MM.1S (cell line): ENCODE measurements at regions not wholly inside any gene's neighbourhood (a gene's known extent, or its start where the extent isn't known, plus 50 kb on each side); places are given as distances from the start of the nearest gene placed in this dataset.

Experiments
- DNase-seq: peaks from one replicate; pipeline ENCODE4 v3.0.0-alpha.2; 2015
- H2AFZ ChIP-seq: fragments of 300-600 bp; sonication (generic); 2 replicates; pipeline ENCODE4 v1.6.0; 2016; ENCODE audit warnings: antibody characterized with exemption, low read length
- H3F3A ChIP-seq: fragments of 300-600 bp; sonication (generic); 2 replicates; pipeline ENCODE4 v1.6.1; 2016; ENCODE audit warnings: mild to moderate bottlenecking, antibody characterized with exemption, low read length, moderate library complexity, mixed read lengths; ENCODE audit not compliant: insufficient read depth
- H3K27ac ChIP-seq: fragments of 300-600 bp; sonication (generic); 2 replicates; pipeline ENCODE4 v1.5.1; 2016; ENCODE audit warnings: mild to moderate bottlenecking, low read length
- H3K27me3 ChIP-seq: fragments of 300-600 bp; sonication (generic); replicated peaks from 2 replicates; pipeline ENCODE4 v1.6.0; 2016; ENCODE audit warnings: low read length; ENCODE audit not compliant: insufficient read depth
- H3K36me3 ChIP-seq: fragments of 300-600 bp; sonication (generic); replicated peaks from 2 replicates; pipeline ENCODE4 v1.6.1; 2016; ENCODE audit warnings: mild to moderate bottlenecking, low read length, mixed read lengths; ENCODE audit not compliant: insufficient read depth
- H3K4me1 ChIP-seq: fragments of 300-600 bp; sonication (generic); 2 replicates; pipeline ENCODE4 v1.6.1; 2016; ENCODE audit warnings: low read length, mixed read lengths
- H3K4me2 ChIP-seq: fragments of 300-600 bp; sonication (generic); 2 replicates; pipeline ENCODE4 v1.6.0; 2016; ENCODE audit warnings: low read depth, low read length
- H3K4me3 ChIP-seq: fragments of 300-600 bp; sonication (generic); 2 replicates; pipeline ENCODE4 v1.5.1; 2016; ENCODE audit warnings: low read length, mixed read lengths
- H3K79me2 ChIP-seq: fragments of 300-600 bp; sonication (generic); 2 replicates; pipeline ENCODE4 v1.6.1; 2016; ENCODE audit warnings: mixed run types, low read length, mixed read lengths
- H3K9ac ChIP-seq: fragments of 300-600 bp; sonication (generic); 2 replicates; pipeline ENCODE4 v1.6.1; 2016; ENCODE audit warnings: low read length, mixed read lengths
- H3K9me2 ChIP-seq: fragments of 300-600 bp; sonication (generic); replicated peaks from 2 replicates; pipeline ENCODE4 v1.6.1; 2016; ENCODE audit warnings: mild to moderate bottlenecking, low read length, mixed read lengths; ENCODE audit not compliant: insufficient read depth
- H3K9me3 ChIP-seq: fragments of 300-600 bp; sonication (generic); replicated peaks from 2 replicates; pipeline ENCODE4 v1.6.1; 2016; ENCODE audit warnings: mild to moderate bottlenecking, low read length, mixed read lengths; ENCODE audit not compliant: insufficient read depth
- H4K20me1 ChIP-seq: fragments of 300-600 bp; sonication (generic); 2 replicates; pipeline ENCODE4 v1.6.1; 2016; ENCODE audit warnings: mild to moderate bottlenecking, low read length, moderate library complexity, mixed read lengths; ENCODE audit not compliant: insufficient read depth
- EZH2 ChIP-seq: fragments of 300-600 bp; sonication (generic); optimal IDR thresholded peaks from 2 replicates; pipeline ENCODE3; 2017; ENCODE audit warnings: low read depth, mild to moderate bottlenecking, antibody characterized with exemption, low read length, mixed read lengths
- EZH2phosphoT487 ChIP-seq: fragments of 300-600 bp; sonication (generic); IDR thresholded peaks from 2 replicates; pipeline ENCODE4 v1.6.1; 2018; ENCODE audit warnings: antibody characterized with exemption, low read length
- TF ChIP-seq, protein P1 (sequence below): fragments of 300-600 bp; sonication (generic); IDR thresholded peaks from 2 replicates; pipeline ENCODE4 v1.5.1; 2016; ENCODE audit warnings: antibody characterized with exemption, low read length, mixed read lengths

GRCh38 chr9:14405176-14405706 lies 91.3 kb upstream of the NFIB start:
- no peak for TF ChIP-seq EZH2
- TF ChIP-seq, protein P1, sequence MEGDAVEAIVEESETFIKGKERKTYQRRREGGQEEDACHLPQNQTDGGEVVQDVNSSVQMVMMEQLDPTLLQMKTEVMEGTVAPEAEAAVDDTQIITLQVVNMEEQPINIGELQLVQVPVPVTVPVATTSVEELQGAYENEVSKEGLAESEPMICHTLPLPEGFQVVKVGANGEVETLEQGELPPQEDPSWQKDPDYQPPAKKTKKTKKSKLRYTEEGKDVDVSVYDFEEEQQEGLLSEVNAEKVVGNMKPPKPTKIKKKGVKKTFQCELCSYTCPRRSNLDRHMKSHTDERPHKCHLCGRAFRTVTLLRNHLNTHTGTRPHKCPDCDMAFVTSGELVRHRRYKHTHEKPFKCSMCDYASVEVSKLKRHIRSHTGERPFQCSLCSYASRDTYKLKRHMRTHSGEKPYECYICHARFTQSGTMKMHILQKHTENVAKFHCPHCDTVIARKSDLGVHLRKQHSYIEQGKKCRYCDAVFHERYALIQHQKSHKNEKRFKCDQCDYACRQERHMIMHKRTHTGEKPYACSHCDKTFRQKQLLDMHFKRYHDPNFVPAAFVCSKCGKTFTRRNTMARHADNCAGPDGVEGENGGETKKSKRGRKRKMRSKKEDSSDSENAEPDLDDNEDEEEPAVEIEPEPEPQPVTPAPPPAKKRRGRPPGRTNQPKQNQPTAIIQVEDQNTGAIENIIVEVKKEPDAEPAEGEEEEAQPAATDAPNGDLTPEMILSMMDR: no peak
- no peak for TF ChIP-seq EZH2phosphoT487
- Histone ChIP-seq H3K4me3 (no peak overlapping the region), H3K4me2 (no peak overlapping the region), H3K4me1 (no peaks in the 10 kb centered on the region), H3K9ac (no peak overlapping the region), H3K27ac (no peak overlapping the region), H3K79me2 (no peaks in the 10 kb centered on the region), H3K36me3 (no peaks in the 10 kb centered on the region), H3K9me3 (no peaks in the 10 kb centered on the region), H3K27me3 (no peaks in the 10 kb centered on the region), H3F3A (no peaks in the 10 kb centered on the region), H4K20me1 (no peaks in the 10 kb centered on the region), H2AFZ (no peak overlapping the region), H3K9me2 (no peaks in the 10 kb centered on the region)
- DNase-seq: no peak

DNA sequence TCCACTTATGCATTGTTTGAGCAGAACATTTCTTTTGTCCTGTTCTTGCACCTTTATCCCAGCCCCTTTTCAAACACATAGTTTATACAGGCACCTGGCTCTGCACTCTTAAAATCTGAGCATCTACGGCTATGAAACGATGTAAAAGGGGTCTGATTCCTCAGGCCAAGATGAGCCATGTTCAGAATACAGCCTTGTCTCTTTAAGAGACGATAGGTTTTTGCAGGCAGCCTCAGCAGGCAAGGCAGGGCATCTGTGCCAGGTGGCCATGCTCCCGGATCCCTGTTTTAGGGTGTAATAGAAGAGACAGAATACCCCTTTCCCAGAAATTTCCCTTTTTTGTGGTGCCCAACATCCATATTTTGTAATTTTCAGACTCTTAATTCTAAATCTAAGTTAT lies 89.1 kb upstream of the NFIB start:
- TF ChIP-seq EZH2 (no peak), EZH2phosphoT487 (no peak)
- TF ChIP-seq, protein P1: no peak
- no peak overlapping the region for H3K4me3 ChIP-seq
- H3K9me3 ChIP-seq: no peaks in the 10 kb centered on the region
- no peak overlapping the region for H3K4me2 ChIP-seq
- H3K9ac ChIP-seq: no peak overlapping the region
- H3K27ac ChIP-seq: no peak overlapping the region
- H3K36me3 ChIP-seq: no peaks in the 10 kb centered on the region
- no peaks in the 10 kb centered on the region for H3K9me2 ChIP-seq
- no peaks in the 10 kb centered on the region for H4K20me1 ChIP-seq
- H3K27me3 ChIP-seq: no peaks in the 10 kb centered on the region
- H2AFZ ChIP-seq: no peak overlapping the region
- H3K4me1 ChIP-seq: no peaks in the 10 kb centered on the region
- H3F3A ChIP-seq: no peaks in the 10 kb centered on the region
- no peak for DNase-seq
- H3K79me2 ChIP-seq: no peaks in the 10 kb centered on the region

DNA sequence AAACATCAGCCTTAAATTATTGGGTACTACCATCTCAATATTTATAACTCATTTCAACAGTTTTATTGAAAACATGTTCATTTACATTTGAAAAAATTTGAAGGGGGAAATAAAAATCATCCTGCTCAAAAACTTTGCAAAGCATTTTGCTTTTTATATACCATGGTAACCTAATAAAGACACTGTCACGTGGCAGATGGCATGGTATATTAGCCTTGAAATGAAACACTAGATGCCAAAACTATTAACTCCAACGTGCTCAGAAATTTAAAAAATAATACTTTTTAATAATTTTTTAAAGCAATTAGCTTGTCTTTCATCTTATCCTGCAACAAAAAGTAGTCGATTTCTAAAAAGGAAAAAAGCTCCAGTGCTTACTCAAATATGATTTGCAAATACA lies 88.6 kb upstream of the NFIB start:
- no peaks in the 10 kb centered on the region for H3K9me3 ChIP-seq
- H4K20me1 ChIP-seq: no peaks in the 10 kb centered on the region
- H3K27ac ChIP-seq: no peak overlapping the region
- no peaks in the 10 kb centered on the region for H3K36me3 ChIP-seq
- H3F3A ChIP-seq: no peaks in the 10 kb centered on the region
- no peak overlapping the region for H2AFZ ChIP-seq
- no peak overlapping the region for H3K4me2 ChIP-seq
- H3K9me2 ChIP-seq: no peaks in the 10 kb centered on the region
- no peak overlapping the region for H3K9ac ChIP-seq
- no peak for TF ChIP-seq EZH2
- no peak for TF ChIP-seq EZH2phosphoT487
- TF ChIP-seq, protein P1: no peak
- H3K4me1 ChIP-seq: no peaks in the 10 kb centered on the region
- no peak for DNase-seq
- H3K27me3 ChIP-seq: no peaks in the 10 kb centered on the region
- no peak overlapping the region for H3K4me3 ChIP-seq
- H3K79me2 ChIP-seq: no peaks in the 10 kb centered on the region

GRCh38 chr9:14401911-14402310 lies 88.0 kb upstream of the NFIB start:
- Histone ChIP-seq H3K36me3 (no peaks in the 10 kb centered on the region), H3F3A (no peaks in the 10 kb centered on the region), H3K9me3 (no peaks in the 10 kb centered on the region), H3K4me3 (no peak overlapping the region), H3K27ac (no peak overlapping the region), H3K4me2 (no peak overlapping the region), H3K9ac (no peak overlapping the region), H4K20me1 (no peaks in the 10 kb centered on the region), H3K9me2 (no peaks in the 10 kb centered on the region), H2AFZ (no peak overlapping the region), H3K79me2 (no peaks in the 10 kb centered on the region), H3K4me1 (no peaks in the 10 kb centered on the region), H3K27me3 (no peaks in the 10 kb centered on the region)
- no peak for TF ChIP-seq EZH2phosphoT487
- no peak for TF ChIP-seq EZH2
- TF ChIP-seq, protein P1: no peak
- no peak for DNase-seq
